Erythroblast (primary cell): ENCODE measurements at regions not wholly inside any gene's neighbourhood (a gene's known extent, or its start where the extent isn't known, plus 50 kb on each side); places are given as distances from the start of the nearest gene placed in this dataset.

Source experiments
- DNase-seq, 2 experiments: peaks; one replicate each; lab custom pipeline; 2025; lab: John Stamatoyannopoulos, UW
- GATA1 ChIP-seq: IDR thresholded peaks from 2 replicates; pipeline ENCODE4 v1.6.1; 2011; ENCODE audit warnings: low read depth, mild to moderate bottlenecking, control low read depth, low read length, moderate library complexity
- POLR2A ChIP-seq: IDR thresholded peaks from 2 replicates; pipeline ENCODE4 v1.6.1; 2011; ENCODE audit warnings: mild to moderate bottlenecking, low read length

DNA sequence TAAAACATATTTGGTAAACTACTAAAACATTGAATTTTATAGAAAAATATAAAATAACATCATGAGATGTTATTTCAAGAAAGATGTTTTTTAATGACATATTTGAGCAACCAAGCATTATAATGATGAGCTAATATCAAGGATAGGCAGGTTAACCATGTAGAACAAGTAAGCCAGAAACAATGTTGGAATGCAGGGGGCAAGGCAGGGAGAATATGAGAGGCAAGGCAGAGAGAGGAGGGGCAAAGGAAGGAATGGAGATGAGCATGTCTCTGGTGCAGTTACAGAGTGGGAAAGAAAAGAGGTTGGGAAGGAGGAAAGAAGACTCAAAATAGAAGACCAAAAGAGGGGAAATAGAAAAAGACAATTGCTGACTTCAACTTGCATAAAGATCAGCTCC lies 390.4 kb downstream of the MCTP2 start:
- DNase-seq, result no peak
- TF ChIP-seq POLR2A (no peak), GATA1 (no peak)

DNA sequence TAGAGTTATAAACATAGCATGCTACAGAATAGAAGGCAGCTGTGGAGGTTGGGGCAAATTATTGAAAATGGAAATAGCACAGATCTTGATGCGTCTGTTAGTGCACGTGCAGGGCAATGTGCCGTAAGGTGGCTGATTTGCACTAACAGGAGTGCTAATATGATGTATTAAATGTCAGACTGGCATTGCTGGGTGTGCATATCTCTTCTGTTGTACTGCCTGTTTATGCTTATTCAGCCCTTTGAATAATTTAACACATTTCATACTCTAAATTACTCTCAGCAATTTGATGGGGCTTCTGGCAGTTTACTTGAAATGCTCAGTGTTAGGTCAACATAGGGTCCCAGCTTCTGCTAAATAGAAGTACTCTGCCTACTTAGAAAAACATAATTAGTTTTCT lies 395.6 kb downstream of the MCTP2 start:
- TF ChIP-seq GATA1, result no peak
- no peak for TF ChIP-seq POLR2A
- DNase-seq, result no peak

DNA sequence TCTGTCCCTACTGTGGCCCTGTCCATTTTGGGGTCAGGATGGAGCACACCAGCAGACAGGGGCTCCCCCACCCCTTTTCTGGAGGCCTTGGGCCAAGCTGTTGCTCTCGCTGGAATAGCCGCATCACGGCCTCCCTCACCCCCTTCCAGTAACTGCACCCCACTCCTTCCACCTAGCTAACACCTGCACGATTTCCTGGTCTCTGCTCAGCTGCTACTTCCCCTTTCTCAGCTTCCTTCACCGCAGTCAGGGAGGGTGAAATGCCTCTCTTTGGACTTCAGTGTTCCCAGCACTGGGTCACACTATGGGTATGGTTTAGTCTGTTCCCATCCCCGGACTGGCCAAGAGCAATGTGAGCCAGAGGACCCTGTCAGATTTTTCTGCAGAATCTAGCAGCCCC lies 400.2 kb downstream of the MCTP2 start:
- DNase-seq, result no peak
- TF ChIP-seq POLR2A (no peak), GATA1 (no peak)

DNA sequence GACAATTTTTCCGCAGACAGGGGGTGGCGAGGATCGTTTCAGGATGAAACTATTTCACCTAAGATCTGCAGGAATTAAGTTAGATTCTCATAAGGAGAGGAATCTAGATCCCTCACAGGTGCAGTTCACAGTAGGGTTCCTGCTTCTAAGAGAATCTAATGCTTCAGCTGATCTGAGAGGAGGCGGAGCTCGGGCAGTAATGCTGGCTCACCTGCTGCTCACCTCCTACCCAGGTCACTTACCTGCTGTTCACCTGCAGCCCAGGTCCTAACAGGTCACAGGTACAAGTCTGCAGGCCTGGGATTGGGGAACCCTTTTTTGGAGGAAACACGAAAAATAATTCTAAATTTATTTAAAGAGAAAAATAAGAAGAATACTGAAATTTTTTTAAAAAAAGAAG lies 406.8 kb downstream of the MCTP2 start:
- TF ChIP-seq POLR2A (no peak), GATA1 (no peak)
- no peak for DNase-seq

DNA sequence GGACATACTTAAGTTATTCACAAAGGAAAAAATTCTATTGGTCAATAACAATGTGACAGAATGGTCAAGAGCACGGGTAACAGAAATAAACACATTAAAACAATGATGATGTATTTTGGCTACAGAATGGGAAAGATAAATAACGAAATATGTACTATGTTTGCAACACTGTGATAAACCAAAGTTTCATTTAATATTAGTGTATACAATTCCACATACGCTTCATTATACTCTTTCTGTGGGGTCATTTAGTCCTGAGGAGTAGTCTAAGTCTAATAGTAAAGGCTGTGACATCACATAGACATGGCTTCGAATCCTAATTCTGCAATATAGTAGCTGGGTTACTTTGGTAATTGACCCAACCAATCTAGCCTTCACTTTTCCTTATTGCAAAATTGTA lies 408.3 kb downstream of the MCTP2 start:
- DNase-seq, result no peak
- no peak for TF ChIP-seq GATA1
- TF ChIP-seq POLR2A, result no peak

DNA sequence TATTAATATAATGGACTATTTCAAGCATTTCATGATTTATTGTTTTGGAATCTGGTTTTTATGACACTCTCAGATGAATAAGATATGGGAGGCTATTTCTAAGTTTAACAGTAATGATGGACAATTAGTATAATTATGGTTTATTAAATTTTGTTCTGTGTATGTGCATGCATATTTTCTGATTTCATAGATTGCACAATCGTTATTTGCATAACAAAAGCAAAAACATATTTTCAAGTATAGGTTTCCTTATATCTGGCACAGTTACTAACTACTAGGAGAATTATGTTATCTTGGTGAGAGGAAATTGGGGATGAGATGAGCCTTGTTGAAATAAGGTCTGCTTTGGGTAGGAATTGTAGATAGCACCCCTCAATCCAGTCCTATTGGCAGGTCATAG lies 413.1 kb downstream of the MCTP2 start:
- TF ChIP-seq GATA1, result no peak
- no peak for TF ChIP-seq POLR2A
- DNase-seq, result no peak

DNA sequence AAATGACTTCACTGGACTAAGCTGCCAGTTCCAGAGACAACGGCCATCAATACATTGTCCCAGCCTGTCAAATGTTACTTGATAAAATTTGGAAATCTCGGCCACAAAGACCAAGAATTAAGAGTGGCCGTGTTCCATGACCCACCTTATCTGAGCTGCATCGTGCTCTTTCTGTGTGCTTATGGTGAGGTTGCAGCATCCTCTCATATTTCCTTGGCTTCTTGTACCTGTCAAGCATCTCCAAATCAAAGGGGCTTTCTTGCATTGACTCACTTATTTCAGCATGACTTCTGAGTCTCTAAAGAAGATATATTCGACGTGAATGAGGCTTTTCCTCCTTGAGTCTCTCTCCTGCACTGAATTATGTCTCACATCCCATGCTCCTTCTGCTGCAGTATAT lies 421.7 kb downstream of the MCTP2 start:
- no peak for TF ChIP-seq POLR2A
- no peak for TF ChIP-seq GATA1

DNA sequence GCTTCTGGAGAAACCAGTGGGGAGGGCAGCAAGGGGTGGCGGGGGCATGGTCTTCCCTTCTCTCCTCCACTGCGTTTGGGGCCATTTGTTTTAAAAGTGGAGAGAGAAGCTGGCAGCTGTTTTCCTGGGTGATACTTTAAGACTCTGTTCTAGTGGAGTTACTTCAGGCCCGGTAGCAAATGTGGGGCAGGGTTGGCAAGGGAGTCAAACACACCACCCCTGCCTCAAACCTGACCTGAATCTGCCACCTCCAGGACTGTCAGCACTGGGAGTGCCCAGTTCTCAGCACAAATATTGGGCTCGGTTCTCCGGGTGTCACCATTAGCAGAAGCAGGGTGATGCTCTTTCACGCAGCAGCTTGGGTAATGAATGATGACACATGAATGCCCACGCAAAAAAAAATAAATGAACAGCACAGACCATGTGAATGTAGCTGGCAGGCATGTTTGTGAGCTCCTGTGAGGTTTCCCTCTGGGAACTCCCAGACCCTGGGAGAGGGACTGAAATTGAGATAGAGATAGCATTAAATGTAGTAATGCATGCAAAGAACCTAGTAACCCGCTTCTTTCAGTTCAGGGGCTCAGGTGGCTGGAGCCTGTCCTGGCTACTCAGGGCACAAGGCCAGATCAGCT lies 424.0 kb downstream of the MCTP2 start:
- TF ChIP-seq POLR2A (no peak), GATA1 (no peak)
- no peak for DNase-seq

More for the DNA sequence above, 421.7 kb downstream of the MCTP2 start:
- DNase-seq, result no peak

DNA sequence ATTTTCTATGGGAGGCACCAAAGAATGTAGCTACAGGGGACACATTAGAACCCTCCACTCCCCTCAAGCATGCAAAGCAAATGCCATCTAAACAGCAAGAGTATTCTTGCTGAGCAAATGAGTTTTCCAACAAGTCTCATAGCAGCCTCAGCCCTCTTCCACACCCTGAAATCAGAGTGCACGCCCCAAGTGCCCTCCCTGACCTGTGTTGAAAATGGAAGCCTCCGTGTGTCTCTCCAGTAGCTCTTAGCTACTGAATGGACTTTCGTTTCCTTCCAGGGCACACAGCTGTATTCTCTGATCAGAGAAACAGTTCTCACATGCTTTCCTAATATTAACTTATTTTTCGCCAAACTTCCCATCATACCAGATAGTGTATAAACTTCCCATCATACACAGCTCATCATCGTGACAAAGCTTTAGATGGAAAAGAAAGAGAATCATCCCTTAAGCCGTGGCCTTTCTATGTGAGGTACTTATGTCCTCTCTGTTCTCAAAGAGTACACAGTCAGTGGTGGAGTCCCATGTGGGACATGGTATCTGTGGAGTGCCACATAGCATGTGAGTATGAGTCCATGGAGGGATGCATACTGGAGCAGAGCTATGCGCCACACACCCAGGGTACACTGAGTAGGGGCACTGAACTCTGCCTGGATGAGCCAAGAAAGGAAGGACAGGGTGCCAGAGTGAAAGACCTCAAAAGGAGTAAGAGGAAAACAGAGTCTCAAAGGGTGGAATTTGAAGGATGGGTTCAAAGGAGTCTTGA lies 434.5 kb downstream of the MCTP2 start:
- TF ChIP-seq GATA1 (no peak), POLR2A (no peak)
- DNase-seq, result no peak

DNA sequence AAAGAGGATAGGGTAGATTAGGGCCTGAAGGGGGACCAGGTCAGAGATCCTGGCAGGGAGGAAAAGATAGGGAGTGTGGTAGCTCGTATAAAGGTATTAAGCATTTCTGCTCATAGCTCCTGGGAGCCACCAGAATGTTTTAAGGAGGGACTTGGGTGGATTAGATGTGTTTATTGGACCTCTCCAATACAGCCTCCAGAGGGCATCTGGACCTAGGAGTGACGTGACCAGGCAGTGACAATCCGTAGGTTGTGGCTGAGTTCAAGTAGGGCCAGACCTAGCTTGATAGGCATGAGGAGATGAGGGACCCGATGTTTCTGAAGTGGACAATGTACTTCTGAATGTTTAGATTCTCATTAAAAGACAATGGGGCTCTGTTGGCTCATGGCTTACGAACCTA lies 435.2 kb downstream of the MCTP2 start:
- no peak for TF ChIP-seq GATA1
- TF ChIP-seq POLR2A, result no peak
- DNase-seq, result no peak

DNA sequence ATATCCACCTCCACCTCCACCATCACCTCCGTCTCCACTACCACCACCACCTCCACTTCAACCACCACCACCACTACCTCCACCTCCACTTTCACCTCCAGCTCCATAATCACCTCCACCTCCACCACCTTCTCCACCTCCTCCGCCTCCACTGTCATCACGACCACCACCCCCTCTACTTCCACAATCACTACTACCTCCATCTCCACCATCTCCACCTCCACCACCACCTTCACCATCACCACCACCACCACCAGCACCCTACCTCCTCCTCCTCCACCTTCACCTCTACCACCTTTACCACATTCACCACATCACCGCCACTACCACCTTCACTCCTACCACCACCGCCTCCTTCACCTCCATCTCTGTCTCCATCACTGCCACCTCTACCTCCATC lies 435.7 kb downstream of the MCTP2 start:
- DNase-seq, result no peak
- TF ChIP-seq POLR2A (no peak), GATA1 (no peak)

DNA sequence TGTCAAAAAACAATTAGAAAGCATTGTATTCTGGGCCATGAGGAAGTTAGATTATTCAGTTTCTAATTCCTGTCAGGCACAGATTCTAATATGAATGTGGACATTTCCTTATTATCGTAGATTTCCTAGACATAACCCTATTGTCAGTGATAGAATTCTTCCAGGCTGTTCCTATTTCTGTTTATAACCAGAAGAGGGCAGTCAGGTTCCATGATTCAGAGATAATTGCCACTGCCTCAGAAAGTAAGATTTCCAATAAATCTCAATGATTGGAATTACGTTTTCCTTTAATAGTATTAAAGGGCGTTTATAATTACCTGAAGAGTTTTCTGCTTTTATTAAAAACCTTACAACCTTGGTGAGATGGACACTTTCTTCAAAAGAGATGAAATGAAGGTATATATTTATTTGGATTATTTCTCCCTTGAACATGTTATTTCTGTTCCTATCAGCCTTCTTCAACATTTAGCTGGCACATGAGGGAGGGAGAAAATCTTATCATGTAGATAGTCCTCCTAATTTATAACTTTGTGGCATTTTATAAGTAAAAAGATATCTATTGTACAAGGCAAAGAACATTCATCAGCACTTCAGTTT lies 439.2 kb downstream of the MCTP2 start:
- TF ChIP-seq POLR2A (no peak), GATA1 (no peak)
- peak; percentile 15 to 58 for DNase-seq

DNA sequence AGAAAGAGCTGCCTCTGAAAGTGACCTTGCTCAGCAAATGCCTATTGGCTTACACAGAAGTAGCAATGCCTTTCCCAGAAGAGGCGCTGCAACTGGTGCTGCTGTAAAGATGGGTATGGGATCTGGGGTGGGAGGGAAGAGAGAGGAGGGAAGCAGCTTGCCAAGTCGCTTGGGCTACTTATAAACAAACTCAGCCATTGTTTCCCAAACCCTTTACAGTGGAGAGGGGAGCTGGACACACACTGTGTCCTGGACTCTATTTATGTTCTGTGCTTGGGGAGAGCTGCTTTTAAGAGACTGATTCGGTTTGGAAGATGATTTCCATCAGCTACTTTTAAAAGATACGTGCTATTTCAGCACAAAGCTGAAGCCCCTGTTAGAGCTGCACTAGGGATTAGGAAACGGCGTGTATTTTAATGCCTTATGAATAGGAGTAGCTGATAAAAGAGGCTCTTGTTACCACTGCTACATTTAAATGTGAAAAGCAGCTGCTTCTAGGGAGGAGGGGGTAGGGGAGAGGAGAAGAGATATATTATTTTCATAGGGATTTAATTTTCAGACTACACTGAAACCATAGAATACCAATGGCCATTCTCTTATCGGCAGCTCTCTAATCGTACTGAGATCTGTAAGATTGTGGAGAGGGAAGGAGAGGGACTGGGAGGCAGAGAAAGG lies 440.6 kb downstream of the MCTP2 start:
- no peak for DNase-seq
- TF ChIP-seq POLR2A (no peak), GATA1 (no peak)

DNA sequence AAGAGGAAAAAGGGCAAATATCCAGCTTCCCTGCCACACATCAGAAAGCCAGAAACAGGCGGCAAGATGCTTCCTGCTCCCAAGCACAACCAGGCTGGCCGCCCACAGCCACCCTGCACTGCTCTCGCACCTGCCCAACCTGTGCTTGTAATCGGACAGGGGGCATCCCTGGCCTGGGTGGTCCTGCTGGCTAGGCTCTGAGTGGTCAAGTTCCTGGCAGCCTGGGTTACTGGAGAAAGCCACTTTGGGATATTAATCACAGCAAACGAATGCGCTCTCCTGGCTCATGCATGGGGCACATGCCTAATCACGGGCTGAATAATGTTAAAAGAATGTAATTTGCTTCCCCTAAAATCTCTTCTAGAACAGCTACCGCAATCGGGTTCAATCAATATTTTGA lies 442.4 kb downstream of the MCTP2 start:
- no peak for DNase-seq
- TF ChIP-seq GATA1, result no peak
- TF ChIP-seq POLR2A, result no peak

DNA sequence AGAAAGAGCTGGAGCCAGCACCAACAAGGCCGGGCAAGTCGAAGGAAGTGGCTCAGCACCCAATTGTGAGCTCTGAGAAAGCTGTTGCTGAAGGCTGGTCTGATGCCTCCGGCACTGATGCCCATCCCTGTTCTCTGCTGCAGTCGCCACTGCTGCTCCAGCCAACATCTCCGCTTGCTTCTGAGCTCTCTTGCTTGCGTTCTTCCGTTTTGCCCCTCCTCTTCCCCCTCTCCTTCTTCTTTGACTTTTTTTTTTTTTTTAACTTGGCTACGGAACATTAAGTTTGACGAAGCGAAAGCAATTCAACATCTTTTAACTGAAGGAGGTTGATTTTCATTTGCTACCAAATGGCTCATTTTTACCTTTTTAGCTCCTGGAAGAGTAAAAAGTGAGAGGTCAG lies 442.9 kb downstream of the MCTP2 start:
- DNase-seq, result no peak
- no peak for TF ChIP-seq GATA1
